Erythroblast (primary cell): ENCODE measurements at regions not wholly inside any gene's neighbourhood (a gene's known extent, or its start where the extent isn't known, plus 50 kb on each side); places are given as distances from the start of the nearest gene placed in this dataset.

Experiments
- GATA1 ChIP-seq: IDR thresholded peaks from 2 replicates; pipeline ENCODE4 v1.6.1; 2011; ENCODE audit warnings: low read depth, mild to moderate bottlenecking, control low read depth, low read length, moderate library complexity
- POLR2A ChIP-seq: IDR thresholded peaks from 2 replicates; pipeline ENCODE4 v1.6.1; 2011; ENCODE audit warnings: mild to moderate bottlenecking, low read length

DNA sequence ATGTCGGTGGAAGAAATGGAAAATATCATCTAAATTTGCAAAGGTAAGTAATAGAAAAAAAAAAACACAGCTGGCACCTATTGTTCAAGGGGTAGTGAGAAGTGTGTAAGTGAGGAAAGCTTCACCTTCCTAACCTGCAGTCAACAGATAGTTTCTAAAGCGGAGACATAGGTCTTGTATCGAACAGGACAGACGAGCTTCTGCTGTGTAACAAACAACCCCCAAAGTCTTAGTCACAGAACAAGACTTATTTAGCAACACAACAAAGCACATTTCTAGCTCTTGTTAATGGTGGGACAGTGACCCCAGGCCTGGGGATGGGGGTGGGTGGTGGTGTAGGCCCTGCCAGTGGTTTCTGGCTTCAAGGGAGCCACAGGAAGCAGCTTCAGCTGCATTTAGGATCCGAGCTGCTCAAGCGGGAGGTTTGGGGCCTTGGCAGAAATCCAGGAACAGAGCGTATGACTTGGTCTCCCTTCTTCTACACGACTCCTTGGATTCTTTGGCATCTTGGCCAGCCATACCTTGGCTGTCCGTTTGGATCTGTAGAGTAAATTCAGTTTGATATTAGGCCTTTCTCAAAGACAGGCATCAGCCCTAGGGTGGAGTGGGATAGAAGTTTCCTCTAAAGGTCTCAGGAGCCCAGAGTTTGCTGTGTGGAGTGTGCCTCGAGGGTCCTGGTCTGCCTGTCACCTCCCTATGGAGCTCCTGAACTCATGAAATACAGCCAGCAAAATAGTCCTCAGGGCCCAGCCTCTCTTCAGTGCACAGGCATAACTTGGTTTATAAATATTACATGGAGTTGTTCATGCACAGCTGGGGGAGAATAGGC, 56.9 kb upstream of the SHH start:
- TF ChIP-seq POLR2A (no peak), GATA1 (no peak)
